ENCODE measurements at regions not wholly inside any gene's neighbourhood (a gene's known extent, or its start where the extent isn't known, plus 50 kb on each side); places are given as distances from the start of the nearest gene placed in this dataset.

DNA sequence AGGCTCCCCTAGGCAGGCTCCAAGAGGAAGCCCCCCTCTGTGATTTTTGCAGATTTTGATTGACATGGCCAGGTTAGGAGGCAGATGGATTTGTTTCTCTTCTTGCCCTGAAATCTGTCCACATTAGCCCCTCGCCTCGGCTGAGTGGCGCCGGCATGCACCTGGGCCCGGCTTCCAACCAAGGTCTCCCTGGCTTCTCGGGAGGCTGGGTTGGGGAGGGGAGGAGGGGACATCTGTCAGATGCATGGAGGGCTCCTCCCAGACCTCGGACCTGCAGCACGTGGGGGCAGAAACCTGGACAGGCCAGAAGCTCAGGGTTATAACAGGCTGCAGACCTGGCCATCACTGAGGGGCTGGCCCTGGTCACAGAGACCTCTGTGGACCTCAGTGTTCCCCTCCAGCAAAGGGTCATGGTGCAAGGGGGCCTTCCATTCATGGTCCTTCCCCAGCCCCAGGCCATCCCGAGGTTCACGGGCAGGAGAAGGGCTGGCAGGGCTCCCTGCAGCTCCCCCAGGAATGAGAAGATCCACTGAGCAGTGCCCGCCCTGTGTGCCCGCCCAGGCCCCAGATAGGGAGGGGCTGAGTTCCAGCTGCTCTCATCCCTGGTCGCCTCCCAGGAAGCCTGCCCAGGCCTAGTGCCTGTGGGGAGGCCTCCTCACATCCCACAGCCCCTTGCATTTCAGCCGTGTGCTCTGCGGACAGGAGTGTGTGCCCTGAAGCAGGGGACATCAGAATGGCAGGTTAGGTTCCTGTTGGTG lies 747.8 kb downstream of the BRD1 start:
- no peak for DNase-seq

GRCh38 chr22:49079027-49079725 lies 748.5 kb downstream of the BRD1 start:
- no peak for DNase-seq

DNA sequence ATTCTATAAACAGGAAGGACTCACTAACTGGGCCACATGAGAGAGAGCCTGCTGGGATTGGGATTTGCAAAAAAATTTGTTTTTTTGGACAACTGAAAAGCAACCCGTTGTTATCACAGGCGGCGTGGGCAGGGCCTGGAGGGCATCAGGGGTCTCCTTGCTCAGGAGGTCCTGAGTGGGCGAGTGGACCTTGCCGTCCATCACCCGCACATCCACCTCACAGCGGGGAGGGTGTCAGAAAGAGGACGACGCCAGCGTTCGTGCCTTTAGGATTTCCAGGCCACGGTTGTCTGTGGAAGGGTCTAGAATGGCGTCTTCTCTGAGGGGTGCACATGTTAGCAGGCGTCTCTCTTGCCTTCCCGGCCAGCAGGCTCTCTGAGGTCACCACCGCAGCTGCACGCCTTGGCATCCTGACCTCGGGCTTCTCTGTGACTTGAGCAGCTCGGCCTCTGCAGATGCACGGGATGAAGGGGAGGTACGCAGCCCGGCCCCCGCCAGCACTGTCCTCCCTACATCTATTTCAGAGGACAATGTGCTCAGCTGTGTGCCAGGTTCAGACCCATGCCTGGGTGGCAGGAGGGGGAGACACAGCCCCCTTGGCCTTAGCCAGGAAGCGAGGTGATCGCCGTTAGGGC lies 749.5 kb downstream of the BRD1 start:
- no peak for DNase-seq

DNA sequence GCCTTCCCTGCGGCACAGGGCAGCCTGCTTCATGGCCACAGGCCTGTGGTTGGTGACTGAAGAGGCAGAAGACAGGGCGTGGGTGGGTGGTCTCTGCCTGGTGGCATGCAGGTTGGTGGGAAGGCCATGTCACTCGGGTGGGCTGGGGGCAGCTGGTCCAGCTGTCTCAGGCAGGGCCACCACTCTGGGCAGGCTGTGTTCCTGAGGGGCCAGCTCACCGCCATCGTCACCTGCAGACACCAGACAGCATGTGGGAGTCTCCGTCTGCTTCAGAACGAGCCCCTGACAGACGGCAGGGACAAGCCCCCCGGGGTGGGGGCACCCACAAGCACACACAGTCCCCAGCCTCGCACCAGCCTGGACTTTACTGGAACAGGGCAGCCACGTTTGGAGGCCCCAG lies 750.1 kb downstream of the BRD1 start:
- no peak for DNase-seq

DNA sequence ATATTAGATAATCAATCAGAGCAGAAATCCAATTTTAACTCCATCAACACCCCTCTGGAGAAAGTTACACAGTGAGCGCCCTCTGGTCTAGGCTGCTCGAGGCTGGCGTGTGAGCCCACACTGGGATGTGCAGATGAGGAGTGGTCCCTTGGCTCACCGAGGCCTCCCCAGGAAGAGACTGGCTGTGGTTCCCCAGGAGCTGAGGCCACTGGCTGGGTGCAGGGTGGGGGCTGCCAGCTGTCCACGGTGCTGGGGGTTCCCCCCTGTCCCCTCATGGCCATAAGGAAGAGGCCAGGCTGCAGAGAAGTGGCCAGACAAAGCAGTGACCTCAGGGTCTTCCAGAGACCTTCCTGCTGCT lies 750.7 kb downstream of the BRD1 start:
- no peak for DNase-seq

GRCh38 chr22:49076300-49077035 lies 751.2 kb downstream of the BRD1 start:
- DNase-seq = no peak

- no peak for DNase-seq
These were observed 752.5 kb downstream of the BRD1 start for GRCh38 chr22:49075150-49075549.

DNA sequence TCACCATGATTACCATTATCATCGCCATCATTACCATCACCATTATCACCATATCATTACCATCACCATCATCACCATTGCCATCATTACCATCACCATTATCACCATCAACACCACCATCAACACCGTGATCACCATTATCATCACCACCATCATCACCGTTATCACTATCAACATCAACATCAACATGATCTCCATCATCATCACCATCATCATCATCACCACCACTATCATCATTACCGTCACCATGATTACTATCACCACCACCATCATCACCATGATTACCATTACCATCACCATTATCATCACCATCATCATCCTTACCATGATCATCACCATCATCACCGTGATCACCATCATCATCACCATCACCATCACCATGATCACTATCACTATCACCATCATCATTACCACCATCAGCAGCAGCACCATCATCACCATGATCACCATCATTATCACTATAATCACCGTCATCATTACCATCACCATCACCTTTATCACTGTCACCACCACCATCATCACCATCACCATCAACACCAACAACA lies 753.7 kb downstream of the BRD1 start:
- DNase-seq = no peak

- DNase-seq = no peak
These were observed 754.6 kb downstream of the BRD1 start for GRCh38 chr22:49072996-49073645.

- no peak for DNase-seq
These were observed 757.2 kb downstream of the BRD1 start for GRCh38 chr22:49070501-49070900.

DNA sequence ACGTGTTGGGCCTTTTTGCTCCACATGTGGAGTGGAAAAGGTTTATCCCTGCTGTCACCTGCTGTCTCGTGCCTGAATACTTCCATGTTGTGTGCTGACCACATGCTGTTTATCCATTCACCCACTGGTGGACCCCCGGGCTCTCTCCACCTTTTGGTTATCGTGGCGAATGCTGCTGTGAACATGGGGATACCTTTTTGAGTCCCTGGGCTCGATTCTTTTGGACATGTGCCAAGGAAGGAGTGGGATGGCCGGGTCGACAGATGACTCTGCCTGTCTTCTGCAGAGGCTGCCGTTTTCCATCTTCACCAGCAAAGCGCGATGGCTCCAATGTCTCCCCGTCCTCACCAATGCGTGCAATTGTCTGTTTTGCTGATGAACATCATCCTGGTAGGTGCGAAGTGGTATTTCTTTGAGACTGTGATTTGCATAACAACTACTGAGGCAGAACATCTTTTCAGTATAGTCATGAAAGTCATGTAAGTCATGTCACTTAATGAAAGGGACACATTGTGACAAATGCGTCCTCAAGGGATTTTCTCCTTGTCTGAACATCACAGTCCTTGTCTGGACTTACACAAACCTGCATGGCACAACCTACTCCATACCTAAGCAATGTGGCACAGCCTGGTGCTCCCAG lies 758.7 kb downstream of the BRD1 start:
- DNase-seq = no peak

DNA sequence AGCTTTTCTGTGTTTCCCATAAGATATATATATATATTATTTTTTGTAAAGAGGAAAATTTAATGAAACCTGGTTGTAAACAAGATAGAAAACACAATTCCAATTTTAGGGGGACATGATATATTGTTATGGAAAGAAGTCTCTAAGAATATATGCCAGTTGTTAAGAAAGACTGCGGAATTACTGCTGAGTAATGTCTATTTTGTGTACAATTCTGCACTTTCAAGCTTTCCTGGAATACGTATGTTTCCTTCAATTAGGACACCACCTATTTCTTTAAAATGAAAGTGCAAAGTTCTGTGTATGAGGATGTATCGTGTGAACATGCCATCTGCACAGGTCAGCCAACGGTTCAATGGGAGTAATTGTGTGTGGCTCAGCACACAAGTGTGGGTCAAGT lies 760.2 kb downstream of the BRD1 start:
- no peak for DNase-seq

DNA sequence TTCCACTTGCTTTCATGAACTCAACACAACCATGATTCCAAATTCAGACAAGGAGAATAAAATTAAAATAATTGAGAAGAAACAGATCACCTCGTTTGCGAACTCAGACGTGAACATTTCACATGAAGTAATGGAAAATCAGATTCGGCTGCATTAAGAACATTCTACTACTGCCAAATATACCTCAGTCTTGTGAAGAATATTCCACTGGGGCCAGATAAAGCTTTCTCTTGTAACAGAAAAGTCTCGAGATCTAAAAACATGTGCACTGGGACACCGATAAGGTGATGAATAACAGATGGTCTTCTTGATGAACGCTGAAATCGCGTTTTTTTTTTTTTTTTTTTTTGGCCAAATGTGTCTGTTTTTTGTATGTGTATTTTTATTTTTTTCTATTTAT lies 761.1 kb downstream of the BRD1 start:
- no peak for DNase-seq

GRCh38 chr22:49064836-49065235 lies 762.8 kb downstream of the BRD1 start:
- no peak for DNase-seq

- no peak for DNase-seq
These were observed 764.2 kb downstream of the BRD1 start for GRCh38 chr22:49063545-49063890.

GRCh38 chr22:49062802-49063544 lies 764.7 kb downstream of the BRD1 start:
- DNase-seq = no peak

GRCh38 chr22:49062155-49062801 lies 765.4 kb downstream of the BRD1 start:
- no peak for DNase-seq

- DNase-seq = no peak
These were observed 769.8 kb downstream of the BRD1 start for GRCh38 chr22:49057910-49058309.

- DNase-seq = no peak
These were observed 771.4 kb downstream of the BRD1 start for GRCh38 chr22:49056301-49056700.

GRCh38 chr22:49055406-49055805 lies 772.3 kb downstream of the BRD1 start:
- no peak for DNase-seq
